ENCODE measurements at regions not wholly inside any gene's neighbourhood (a gene's known extent, or its start where the extent isn't known, plus 50 kb on each side); places are given as distances from the start of the nearest gene placed in this dataset.
A peak's percentile ranks its signal among the peaks of the same experiment; 100 is the strongest.

- H3K27ac Mint-ChIP-seq: no peak overlapping the region
- H3K27me3 Mint-ChIP-seq: peaks cover 3% of the 10 kb centered on the region
- intact Hi-C loops (cut with micrococcal nuclease): loop anchor here (10.0 kb wide), 1 partner anchor 72 kb away; no protein-coding TSS in a partner anchor
- H3K9me3 Mint-ChIP-seq: peaks cover 16% of the 10 kb centered on the region
- no peak overlapping the region for H3K4me3 Mint-ChIP-seq
- H3K36me3 Mint-ChIP-seq (ENCODE audit: low read depth): peaks cover 9% of the 10 kb centered on the region
- H3K4me1 Mint-ChIP-seq (ENCODE audit: low read depth): peaks cover 26% of the 10 kb centered on the region
Measured at GRCh38 chr1:25106352-25106751, 126.0 kb downstream of the SYF2 start.

- Mint-ChIP-seq H3K4me1 (ENCODE audit: low read depth) (peaks cover 28% of the 10 kb centered on the region), H3K4me3 (no peak overlapping the region), H3K9me3 (peaks cover 16% of the 10 kb centered on the region), H3K36me3 (ENCODE audit: low read depth) (peaks cover 9% of the 10 kb centered on the region), H3K27ac (no peak overlapping the region), H3K27me3 (peaks cover 3% of the 10 kb centered on the region)
- intact Hi-C loops (cut with micrococcal nuclease): loop anchor here (10.0 kb wide), 1 partner anchor 71 kb away; no protein-coding TSS in a partner anchor
Measured at GRCh38 chr1:25105836-25106235, 126.5 kb downstream of the SYF2 start.

GRCh38 chr1:25104932-25105561, 127.3 kb downstream of the SYF2 start:
- Mint-ChIP-seq H3K36me3 (ENCODE audit: low read depth) (peaks cover 9% of the 10 kb centered on the region), H3K9me3 (peaks cover 16% of the 10 kb centered on the region), H3K27me3 (peaks cover 3% of the 10 kb centered on the region), H3K4me1 (ENCODE audit: low read depth) (peaks cover 28% of the 10 kb centered on the region), H3K4me3 (no peak overlapping the region), H3K27ac (no peak overlapping the region)
- intact Hi-C loops (cut with micrococcal nuclease): loop anchor here (10.0 kb wide), 1 partner anchor 70 kb away; no protein-coding TSS in a partner anchor

GRCh38 chr1:25103164-25103795, 129.0 kb downstream of the SYF2 start:
- Mint-ChIP-seq H3K9me3 (no peaks in the 10 kb centered on the region), H3K27ac (no peak overlapping the region), H3K4me3 (no peak overlapping the region), H3K27me3 (peaks cover 7% of the 10 kb centered on the region), H3K36me3 (ENCODE audit: low read depth) (no peaks in the 10 kb centered on the region), H3K4me1 (ENCODE audit: low read depth) (peaks cover 39% of the 10 kb centered on the region)
- intact Hi-C loops (cut with micrococcal nuclease): loop anchor here (10.0 kb wide), 1 partner anchor 68 kb away; no protein-coding TSS in a partner anchor

GRCh38 chr1:25100151-25100833, 132.0 kb downstream of the SYF2 start:
- Mint-ChIP-seq H3K27me3 (peaks cover 10% of the 10 kb centered on the region), H3K27ac (no peak overlapping the region)

GRCh38 chr1:25099343-25099951, 132.9 kb downstream of the SYF2 start:
- H3K4me1 Mint-ChIP-seq (ENCODE audit: low read depth): peaks cover 40% of the 10 kb centered on the region
- H3K27me3 Mint-ChIP-seq: peaks cover 13% of the 10 kb centered on the region
- H3K27ac Mint-ChIP-seq: peak overlapping the region; percentile 31
- H3K36me3 Mint-ChIP-seq (ENCODE audit: low read depth): no peaks in the 10 kb centered on the region
- intact Hi-C loops (cut with micrococcal nuclease): no loop called here
- no peak overlapping the region for H3K4me3 Mint-ChIP-seq
- H3K9me3 Mint-ChIP-seq: no peaks in the 10 kb centered on the region

More at GRCh38 chr1:25100151-25100833, 132.0 kb downstream of the SYF2 start:
- intact Hi-C loops (cut with micrococcal nuclease): loop anchor here (2.0 to 10.0 kb wide), 2 partner anchors 65 to 251 kb away; no protein-coding TSS in a partner anchor
- Mint-ChIP-seq H3K9me3 (no peaks in the 10 kb centered on the region), H3K4me1 (ENCODE audit: low read depth) (peaks cover 42% of the 10 kb centered on the region), H3K36me3 (ENCODE audit: low read depth) (no peaks in the 10 kb centered on the region), H3K4me3 (no peak overlapping the region)

GRCh38 chr1:25098717-25099116, 133.6 kb downstream of the SYF2 start:
- no peaks in the 10 kb centered on the region for H3K36me3 Mint-ChIP-seq (ENCODE audit: low read depth)
- no peak overlapping the region for H3K27ac Mint-ChIP-seq
- peaks cover 13% of the 10 kb centered on the region for H3K27me3 Mint-ChIP-seq
- no peak overlapping the region for H3K4me3 Mint-ChIP-seq
- intact Hi-C loops (cut with micrococcal nuclease): no loop called here
- peaks cover 32% of the 10 kb centered on the region for H3K4me1 Mint-ChIP-seq (ENCODE audit: low read depth)
- no peaks in the 10 kb centered on the region for H3K9me3 Mint-ChIP-seq

GRCh38 chr1:25096307-25097150, 135.8 kb downstream of the SYF2 start:
- Mint-ChIP-seq H3K36me3 (ENCODE audit: low read depth) (no peaks in the 10 kb centered on the region), H3K9me3 (no peaks in the 10 kb centered on the region), H3K27ac (no peak overlapping the region), H3K27me3 (peaks cover 13% of the 10 kb centered on the region), H3K4me3 (no peak overlapping the region), H3K4me1 (ENCODE audit: low read depth) (peaks cover 26% of the 10 kb centered on the region)
- intact Hi-C loops (cut with micrococcal nuclease): no loop called here

- no peak overlapping the region for H3K27ac Mint-ChIP-seq
Measured at GRCh38 chr1:25095635-25096200, 136.6 kb downstream of the SYF2 start.

GRCh38 chr1:25094995-25095394, 137.3 kb downstream of the SYF2 start:
- Mint-ChIP-seq H3K4me3 (no peak overlapping the region), H3K27ac (no peak overlapping the region), H3K36me3 (ENCODE audit: low read depth) (no peaks in the 10 kb centered on the region), H3K27me3 (peaks cover 16% of the 10 kb centered on the region), H3K9me3 (no peaks in the 10 kb centered on the region), H3K4me1 (ENCODE audit: low read depth) (peaks cover 19% of the 10 kb centered on the region)
- intact Hi-C loops (cut with micrococcal nuclease): no loop called here

More at GRCh38 chr1:25095635-25096200, 136.6 kb downstream of the SYF2 start:
- H3K27me3 Mint-ChIP-seq: peaks cover 14% of the 10 kb centered on the region
- H3K4me1 Mint-ChIP-seq (ENCODE audit: low read depth): peaks cover 22% of the 10 kb centered on the region
- no peaks in the 10 kb centered on the region for H3K36me3 Mint-ChIP-seq (ENCODE audit: low read depth)
- no peaks in the 10 kb centered on the region for H3K9me3 Mint-ChIP-seq
- H3K4me3 Mint-ChIP-seq: no peak overlapping the region
- intact Hi-C loops (cut with micrococcal nuclease): no loop called here

- H3K9me3 Mint-ChIP-seq: no peaks in the 10 kb centered on the region
- peaks cover 17% of the 10 kb centered on the region for H3K27me3 Mint-ChIP-seq
- intact Hi-C loops (cut with micrococcal nuclease): no loop called here
- no peak overlapping the region for H3K27ac Mint-ChIP-seq
- no peak overlapping the region for H3K4me3 Mint-ChIP-seq
- peaks cover 14% of the 10 kb centered on the region for H3K4me1 Mint-ChIP-seq (ENCODE audit: low read depth)
- no peaks in the 10 kb centered on the region for H3K36me3 Mint-ChIP-seq (ENCODE audit: low read depth)
Measured at GRCh38 chr1:25094229-25094628, 138.1 kb downstream of the SYF2 start.

- H3K4me1 Mint-ChIP-seq (ENCODE audit: low read depth): peaks cover 13% of the 10 kb centered on the region
- H3K36me3 Mint-ChIP-seq (ENCODE audit: low read depth): no peaks in the 10 kb centered on the region
- intact Hi-C loops (cut with micrococcal nuclease): no loop called here
- H3K4me3 Mint-ChIP-seq: no peak overlapping the region
- peaks cover 25% of the 10 kb centered on the region for H3K27me3 Mint-ChIP-seq
- H3K9me3 Mint-ChIP-seq: no peaks in the 10 kb centered on the region
- H3K27ac Mint-ChIP-seq: no peak overlapping the region
Measured at GRCh38 chr1:25091658-25092057, 140.6 kb downstream of the SYF2 start.
